MV-4-11 (cell line): ENCODE measurements at regions not wholly inside any gene's neighbourhood (a gene's known extent, or its start where the extent isn't known, plus 50 kb on each side); places are given as distances from the start of the nearest gene placed in this dataset.
A peak's percentile ranks its signal among the peaks of the same experiment; 100 is the strongest.

Source experiments
- DNase-seq: peaks from one replicate; lab custom pipeline; 2025; lab: John Stamatoyannopoulos, UW

GRCh38 chr3:120544361-120544760, 51.8 kb upstream of the NDUFB4 start:
- no peak for DNase-seq

DNA sequence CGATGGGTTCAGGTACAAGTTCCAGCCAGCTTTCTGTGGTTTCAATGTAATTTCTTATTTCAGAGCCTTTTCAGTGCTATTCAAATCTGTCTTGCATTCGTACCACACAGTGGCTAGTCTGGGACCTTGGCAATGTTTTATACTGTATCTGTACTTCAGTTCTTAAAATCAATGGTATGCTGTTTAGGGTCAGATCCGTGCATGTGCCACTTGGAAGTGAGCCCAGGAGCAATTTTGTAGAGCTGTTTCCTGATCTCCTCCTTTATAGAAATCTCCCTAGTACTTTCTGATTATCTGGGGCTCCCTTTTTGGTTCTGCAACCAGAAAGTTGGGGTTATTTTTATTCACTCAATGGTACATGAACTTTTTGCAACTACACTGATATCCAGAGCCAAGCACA, 59.5 kb upstream of the NDUFB4 start:
- no peak for DNase-seq

- DNase-seq = peak; percentile 52
These were observed 63.2 kb upstream of the NDUFB4 start for GRCh38 chr3:120532969-120533368.

GRCh38 chr3:120528163-120528562, 68.0 kb upstream of the NDUFB4 start:
- no peak for DNase-seq

- no peak for DNase-seq
These were observed 69.9 kb upstream of the NDUFB4 start for GRCh38 chr3:120526011-120526870.

DNA sequence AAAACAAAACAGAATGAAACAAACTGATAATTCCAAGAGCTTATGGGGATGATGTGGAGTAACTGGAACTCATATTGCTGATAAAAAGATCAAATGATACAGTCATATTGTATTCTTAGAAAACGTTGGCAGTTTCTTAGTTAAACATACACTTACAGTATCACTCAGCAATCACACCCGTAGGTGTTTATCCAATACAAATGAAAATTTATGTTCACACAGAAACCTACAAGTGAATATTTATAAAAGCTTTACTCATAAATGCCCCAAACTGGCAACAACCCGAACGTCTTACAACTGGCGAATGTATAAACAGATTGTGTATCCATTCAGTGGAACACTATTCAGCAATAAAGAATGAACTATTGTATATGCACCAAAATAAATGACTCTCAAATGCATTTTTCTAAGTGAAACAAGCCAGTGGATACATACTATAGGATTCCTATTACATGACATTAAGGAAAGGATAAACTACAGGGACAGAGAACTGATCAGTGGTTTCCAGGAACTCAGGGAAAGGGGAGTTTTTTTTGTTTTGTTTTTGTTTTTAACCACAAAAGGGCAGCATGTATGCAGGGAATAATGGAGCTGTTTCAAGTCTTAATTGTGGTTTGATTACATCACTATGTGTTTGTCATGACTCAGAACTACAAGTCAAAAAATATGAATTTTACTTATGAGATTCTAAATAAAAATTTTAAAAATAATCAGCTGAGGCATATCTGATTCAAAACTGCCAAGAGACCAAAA, 71.8 kb upstream of the NDUFB4 start:
- no peak for DNase-seq

- no peak for DNase-seq
These were observed 65.3 kb upstream of the FSTL1 start for GRCh38 chr3:120516136-120516535.

DNA sequence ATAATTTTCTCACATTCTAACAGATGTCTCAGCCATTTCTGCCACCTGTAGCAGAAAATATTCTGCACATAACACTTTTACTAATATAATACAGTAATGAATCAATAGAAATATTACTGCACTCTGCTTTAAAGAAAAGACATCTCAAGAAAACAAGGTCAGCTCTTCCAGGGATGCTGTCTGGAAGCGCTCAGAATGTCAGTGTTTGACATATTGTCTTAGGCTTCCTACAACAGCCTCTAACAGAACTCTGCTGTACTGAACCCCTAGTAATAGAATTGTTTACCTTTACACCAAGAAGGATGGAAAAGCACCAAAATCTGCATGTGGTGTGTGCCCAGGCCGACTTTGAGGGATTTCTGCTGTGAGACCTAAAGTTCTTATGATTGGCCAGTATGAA, 61.9 kb upstream of the FSTL1 start:
- DNase-seq = no peak

- peak; percentile 51 for DNase-seq
These were observed 56.3 kb upstream of the FSTL1 start for GRCh38 chr3:120506828-120507774.

- no peak for DNase-seq
These were observed 55.5 kb upstream of the FSTL1 start for GRCh38 chr3:120506076-120506827.

DNA sequence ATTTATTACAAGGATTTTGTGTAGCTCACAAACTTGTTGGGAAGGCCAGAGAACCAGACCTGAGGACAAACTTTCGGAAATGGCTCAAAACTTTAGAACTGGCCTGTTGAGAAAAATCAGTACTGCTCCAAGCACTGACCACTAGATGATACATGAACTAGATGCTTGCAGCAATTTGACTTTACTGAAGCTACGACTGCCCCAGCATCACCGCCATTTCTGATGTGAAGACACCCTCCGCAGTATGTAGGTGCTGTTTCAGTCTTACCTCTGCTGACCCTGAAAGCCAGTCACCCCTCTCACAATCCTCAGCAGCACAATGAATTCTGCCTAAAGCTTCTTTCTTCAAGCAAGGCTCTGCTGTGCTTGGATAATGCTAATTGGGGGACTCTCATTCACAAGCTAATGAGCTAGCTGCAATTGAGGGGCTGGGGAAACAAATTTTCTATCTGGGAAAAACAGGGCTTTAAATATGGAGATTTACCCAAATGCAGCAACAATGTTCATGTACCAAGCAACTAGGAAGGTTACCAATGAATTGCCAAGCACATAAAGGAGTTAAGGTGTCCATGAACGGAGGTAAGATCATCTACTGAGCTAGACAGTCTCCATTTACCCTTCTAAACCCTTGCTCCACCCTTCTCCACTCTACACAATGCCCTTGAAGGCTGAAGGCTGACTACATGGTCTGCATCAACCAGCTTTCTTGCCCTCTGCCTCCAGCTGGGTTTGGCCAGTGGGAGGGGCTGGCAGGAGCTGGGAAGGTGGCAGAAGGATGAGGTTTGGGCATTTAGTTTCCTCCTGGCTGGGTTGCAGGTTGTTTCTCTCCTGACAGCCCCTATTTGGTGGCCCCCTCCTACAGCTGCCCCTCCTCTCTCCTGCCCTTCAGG, 53.2 kb upstream of the FSTL1 start:
- no peak for DNase-seq

DNA sequence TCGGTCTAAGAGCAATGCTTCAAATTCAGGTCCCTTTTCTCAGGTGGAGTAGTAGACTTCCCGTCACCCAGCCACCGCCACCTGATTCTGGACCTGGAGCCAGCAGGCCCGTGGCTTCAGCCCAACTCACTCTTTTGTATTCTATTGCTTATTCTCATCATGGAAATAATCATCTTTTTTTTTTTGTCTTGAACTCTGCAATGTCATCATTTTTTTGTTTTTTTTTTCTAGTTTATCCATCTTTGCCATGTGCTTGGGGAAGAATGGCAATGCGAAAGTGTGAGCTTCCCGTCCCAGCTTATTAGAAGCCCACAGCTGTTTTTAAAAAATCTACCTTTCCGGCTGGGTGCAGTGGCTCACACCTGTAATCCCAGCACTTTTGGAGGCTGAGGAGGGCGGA, 51.3 kb upstream of the FSTL1 start:
- no peak for DNase-seq
